OCI-LY3 (cell line): ENCODE measurements at regions not wholly inside any gene's neighbourhood (a gene's known extent, or its start where the extent isn't known, plus 50 kb on each side); places are given as distances from the start of the nearest gene placed in this dataset.

ENCODE experiments used
- EZH2phosphoT487 ChIP-seq: fragments of 200-600 bp; shearing (Covaris generic); IDR thresholded peaks from 2 replicates; pipeline ENCODE4 v1.6.1; 2018; ENCODE audit warnings: antibody characterized with exemption, mixed run types, low read depth
- TF ChIP-seq, protein P1 (sequence below): fragments of 200-600, 300-600 bp; sonication (generic); IDR thresholded peaks from 2 replicates; pipeline ENCODE4 v1.5.1; 2014; ENCODE audit warnings: antibody characterized with exemption, low read length, low read depth

GRCh38 chr1:185610954-185611353 is 123.2 kb upstream of the HMCN1 start:
- TF ChIP-seq, protein P1, sequence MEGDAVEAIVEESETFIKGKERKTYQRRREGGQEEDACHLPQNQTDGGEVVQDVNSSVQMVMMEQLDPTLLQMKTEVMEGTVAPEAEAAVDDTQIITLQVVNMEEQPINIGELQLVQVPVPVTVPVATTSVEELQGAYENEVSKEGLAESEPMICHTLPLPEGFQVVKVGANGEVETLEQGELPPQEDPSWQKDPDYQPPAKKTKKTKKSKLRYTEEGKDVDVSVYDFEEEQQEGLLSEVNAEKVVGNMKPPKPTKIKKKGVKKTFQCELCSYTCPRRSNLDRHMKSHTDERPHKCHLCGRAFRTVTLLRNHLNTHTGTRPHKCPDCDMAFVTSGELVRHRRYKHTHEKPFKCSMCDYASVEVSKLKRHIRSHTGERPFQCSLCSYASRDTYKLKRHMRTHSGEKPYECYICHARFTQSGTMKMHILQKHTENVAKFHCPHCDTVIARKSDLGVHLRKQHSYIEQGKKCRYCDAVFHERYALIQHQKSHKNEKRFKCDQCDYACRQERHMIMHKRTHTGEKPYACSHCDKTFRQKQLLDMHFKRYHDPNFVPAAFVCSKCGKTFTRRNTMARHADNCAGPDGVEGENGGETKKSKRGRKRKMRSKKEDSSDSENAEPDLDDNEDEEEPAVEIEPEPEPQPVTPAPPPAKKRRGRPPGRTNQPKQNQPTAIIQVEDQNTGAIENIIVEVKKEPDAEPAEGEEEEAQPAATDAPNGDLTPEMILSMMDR, result no peak
- no peak for TF ChIP-seq EZH2phosphoT487
